Left hindlimb (tissue), 1 donor: ENCODE measurements at regions not wholly inside any gene's neighbourhood (a gene's known extent, or its start where the extent isn't known, plus 50 kb on each side); places are given as distances from the start of the nearest gene placed in this dataset.
"Not testable (repeated sequence)": the region's sequence is repeated elsewhere in the genome, so short reads cannot be mapped to it uniquely, and the experiment has no call there.

ENCODE experiments used
- DNase-seq: peaks from one replicate; pipeline ENCODE4 v3.0.0-alpha.2; 2018

GRCh38 chr12:27861428-27862167 lies 81.6 kb upstream of the MANSC4 start:
- DNase-seq, result peak; percentile 67

GRCh38 chr12:27859648-27860047 lies 79.6 kb upstream of the MANSC4 start:
- no peak for DNase-seq

- not testable (repeated sequence) for DNase-seq
Observed at GRCh38 chr12:27857006-27857405, 77.0 kb upstream of the MANSC4 start.

- DNase-seq, result no peak
Observed at GRCh38 chr12:27852742-27853141, 72.7 kb upstream of the MANSC4 start.
